Loucy (cell line): ENCODE measurements at regions not wholly inside any gene's neighbourhood (a gene's known extent, or its start where the extent isn't known, plus 50 kb on each side); places are given as distances from the start of the nearest gene placed in this dataset.
"Not testable (repeated sequence)": the region's sequence is repeated elsewhere in the genome, so short reads cannot be mapped to it uniquely, and the experiment has no call there.

Source experiments
- H2AFZ ChIP-seq: fragments of 200-600 bp; sonication (generic); 2 replicates; pipeline ENCODE4 v1.6.0; 2016; ENCODE audit warnings: antibody characterized with exemption, mild to moderate bottlenecking, low read length, moderate library complexity
- H3F3A ChIP-seq: fragments of 200-600 bp; 2 replicates; pipeline ENCODE4 v1.6.0; 2016; ENCODE audit warnings: antibody characterized with exemption, low read depth, mild to moderate bottlenecking
- H3K27me3 ChIP-seq: fragments of 200-600 bp; sonication (generic); 2 replicates; pipeline ENCODE4 v1.6.1; 2014; ENCODE audit warnings: low read length, mild to moderate bottlenecking; ENCODE audit not compliant: insufficient read depth, poor library complexity, severe bottlenecking
- H3K36me3 ChIP-seq: fragments of 200-600 bp; sonication (generic); 2 replicates; pipeline ENCODE4 v1.6.1; 2016; ENCODE audit warnings: low read length; ENCODE audit not compliant: insufficient read depth
- H3K4me1 ChIP-seq: fragments of 200-600 bp; sonication (generic); 2 replicates; pipeline ENCODE4 v1.5.1; 2014; ENCODE audit warnings: low read length, mild to moderate bottlenecking; ENCODE audit not compliant: insufficient read depth, poor library complexity, severe bottlenecking
- H3K4me2 ChIP-seq: fragments of 200-600 bp; sonication (generic); 2 replicates; pipeline ENCODE4 v1.6.0; 2014; ENCODE audit warnings: antibody characterized with exemption, low read length, low read depth, mild to moderate bottlenecking; ENCODE audit not compliant: poor library complexity, severe bottlenecking
- H3K4me3 ChIP-seq: fragments of 200-600 bp; sonication (generic); 2 replicates; pipeline ENCODE4 v1.5.1; 2014; ENCODE audit warnings: low read length, mild to moderate bottlenecking, mixed read lengths; ENCODE audit not compliant: poor library complexity, severe bottlenecking
- H3K79me2 ChIP-seq: fragments of 200-600 bp; sonication (generic); 2 replicates; pipeline ENCODE4 v1.6.1; 2014; ENCODE audit warnings: low read length; ENCODE audit not compliant: insufficient read depth
- H3K9ac ChIP-seq: fragments of 200-600 bp; sonication (generic); 2 replicates; pipeline ENCODE4 v1.6.0; 2014; ENCODE audit warnings: mild to moderate bottlenecking, low read depth, low read length, moderate library complexity; ENCODE audit not compliant: poor library complexity, severe bottlenecking
- H3K9me2 ChIP-seq: fragments of 200-600 bp; sonication (generic); replicated peaks from 2 replicates; pipeline ENCODE4 v1.6.1; 2016; ENCODE audit warnings: low read depth, low read length, mixed read lengths
- H3K9me3 ChIP-seq: fragments of 200-600 bp; sonication (generic); 2 replicates; pipeline ENCODE4 v1.6.1; 2014; ENCODE audit warnings: mild to moderate bottlenecking, antibody characterized with exemption, low read length, low read depth; ENCODE audit not compliant: insufficient read depth
- H4K20me1 ChIP-seq: fragments of 200-600 bp; sonication (generic); 2 replicates; pipeline ENCODE4 v1.6.0; 2014; ENCODE audit warnings: antibody characterized with exemption, low read length, mild to moderate bottlenecking; ENCODE audit not compliant: insufficient read depth, poor library complexity, severe bottlenecking
- CTCF ChIP-seq: fragments of 200-600 bp; sonication (generic); conservative IDR thresholded peaks from 2 replicates; pipeline ENCODE4 v1.5.1; 2014; ENCODE audit warnings: mild to moderate bottlenecking, antibody characterized with exemption, low read length
- EZH2phosphoT487 ChIP-seq: fragments of 200-600 bp; IDR thresholded peaks from 2 replicates; pipeline ENCODE4 v1.6.1; 2018; ENCODE audit warnings: antibody characterized with exemption, mild to moderate bottlenecking, moderate library complexity, borderline replicate concordance

- H3K4me2 ChIP-seq, H4K20me1 ChIP-seq, H3K4me3 ChIP-seq, H3K9me3 ChIP-seq, H2AFZ ChIP-seq, H3K9me2 ChIP-seq, H3K4me1 ChIP-seq, H3K27me3 ChIP-seq, H3K36me3 ChIP-seq, H3K79me2 ChIP-seq, H3F3A ChIP-seq, H3K9ac ChIP-seq: not testable (repeated sequence)
These were observed 391.9 kb upstream of the FRG2C start for GRCh38 chr3:75272237-75272636.

GRCh38 chr3:75272691-75273090 is 391.4 kb upstream of the FRG2C start:
- Histone ChIP-seq H3K9me3 (no peaks in the 10 kb centered on the region), H4K20me1 (no peaks in the 10 kb centered on the region), H3K36me3 (no peaks in the 10 kb centered on the region), H3K9me2 (no peaks in the 10 kb centered on the region), H3K4me2 (no peak overlapping the region), H2AFZ (no peak overlapping the region), H3K4me3 (no peak overlapping the region), H3K79me2 (no peaks in the 10 kb centered on the region), H3K4me1 (no peaks in the 10 kb centered on the region), H3F3A (no peaks in the 10 kb centered on the region), H3K27me3 (no peaks in the 10 kb centered on the region), H3K9ac (no peak overlapping the region)
- TF ChIP-seq CTCF, result no peak
- no peak for TF ChIP-seq EZH2phosphoT487

- not testable (repeated sequence) for H3F3A ChIP-seq, H3K9me3 ChIP-seq, H3K27me3 ChIP-seq, H3K9ac ChIP-seq, H2AFZ ChIP-seq, H3K36me3 ChIP-seq, H3K9me2 ChIP-seq, H3K4me1 ChIP-seq, H3K4me2 ChIP-seq, H3K79me2 ChIP-seq, H4K20me1 ChIP-seq, H3K4me3 ChIP-seq
These were observed 378.5 kb upstream of the FRG2C start for GRCh38 chr3:75285531-75286148.

GRCh38 chr3:75288972-75289574 is 375.1 kb upstream of the FRG2C start:
- H3K79me2 ChIP-seq, H3F3A ChIP-seq, H3K36me3 ChIP-seq, H4K20me1 ChIP-seq, H2AFZ ChIP-seq, H3K9me2 ChIP-seq, H3K9me3 ChIP-seq, H3K4me2 ChIP-seq, H3K4me3 ChIP-seq, H3K4me1 ChIP-seq, H3K27me3 ChIP-seq, H3K9ac ChIP-seq: not testable (repeated sequence)
